Brain microvascular endothelial cell (primary cell): ENCODE measurements at regions not wholly inside any gene's neighbourhood (a gene's known extent, or its start where the extent isn't known, plus 50 kb on each side); places are given as distances from the start of the nearest gene placed in this dataset.

Source experiments
- DNase-seq: peaks from one replicate; pipeline ENCODE4 v3.0.0-alpha.2; 2020
- H3K27ac ChIP-seq: fragments of 250-450 bp; sonication (Bioruptor Pico); 2 replicates; pipeline ENCODE4 v1.5.1; 2020; ENCODE audit warnings: mild to moderate bottlenecking, moderate library complexity
- H3K27me3 ChIP-seq: fragments of 250-450 bp; sonication (Bioruptor Pico); replicated peaks from 2 replicates; pipeline ENCODE4 v1.5.1; 2020; ENCODE audit warnings: mild to moderate bottlenecking
- H3K36me3 ChIP-seq: fragments of 250-450 bp; sonication (Bioruptor Pico); replicated peaks from 2 replicates; pipeline ENCODE4 v1.5.1; 2020; ENCODE audit warnings: mild to moderate bottlenecking
- H3K4me3 ChIP-seq: 2 replicates; pipeline ENCODE4 v1.5.1; 2011; ENCODE audit warnings: low read depth, mild to moderate bottlenecking, control low read depth, low read length, moderate library complexity
- CTCF ChIP-seq: IDR thresholded peaks from 2 replicates; pipeline ENCODE4 v1.5.1; 2011; ENCODE audit warnings: low read depth, mild to moderate bottlenecking, moderate library complexity, low read length, control low read depth, inconsistent platforms; ENCODE audit errors: missing control alignments
- in situ Hi-C: cut with HindIII; loops from 2 replicates; pipeline ENCODE4 v1.10.0; 2017; ENCODE audit warnings: low sequenced_read_pairs, low pct_ligation_motif_present

GRCh38 chr3:72116226-72116625 is 331.3 kb upstream of the PROK2 start:
- no peak for TF ChIP-seq CTCF
- in situ Hi-C loops: no loop called here

GRCh38 chr3:72115307-72115706 is 330.4 kb upstream of the PROK2 start:
- no peak overlapping the region for H3K27ac ChIP-seq

More at GRCh38 chr3:72116226-72116625, 331.3 kb upstream of the PROK2 start:
- Histone ChIP-seq H3K36me3 (no peaks in the 10 kb centered on the region), H3K27me3 (no peaks in the 10 kb centered on the region), H3K4me3 (no peak overlapping the region), H3K27ac (no peak overlapping the region)
- DNase-seq: no peak

GRCh38 chr3:72114773-72115172 is 329.8 kb upstream of the PROK2 start:
- TF ChIP-seq CTCF: no peak

More at GRCh38 chr3:72115307-72115706, 330.4 kb upstream of the PROK2 start:
- H3K4me3 ChIP-seq: no peak overlapping the region
- no peaks in the 10 kb centered on the region for H3K27me3 ChIP-seq
- no peaks in the 10 kb centered on the region for H3K36me3 ChIP-seq
- TF ChIP-seq CTCF: no peak
- no peak for DNase-seq
- in situ Hi-C loops: no loop called here

GRCh38 chr3:72113964-72114363 is 329.0 kb upstream of the PROK2 start:
- DNase-seq: no peak
- H3K4me3 ChIP-seq: no peak overlapping the region
- in situ Hi-C loops: no loop called here
- H3K36me3 ChIP-seq: no peaks in the 10 kb centered on the region
- H3K27ac ChIP-seq: no peak overlapping the region
- no peak for TF ChIP-seq CTCF
- no peaks in the 10 kb centered on the region for H3K27me3 ChIP-seq

More at GRCh38 chr3:72114773-72115172, 329.8 kb upstream of the PROK2 start:
- Histone ChIP-seq H3K27ac (no peak overlapping the region), H3K36me3 (no peaks in the 10 kb centered on the region), H3K27me3 (no peaks in the 10 kb centered on the region), H3K4me3 (no peak overlapping the region)
- no peak for DNase-seq
- in situ Hi-C loops: no loop called here

- no peaks in the 10 kb centered on the region for H3K27me3 ChIP-seq
- H3K27ac ChIP-seq: no peak overlapping the region
- no peak for TF ChIP-seq CTCF
- H3K36me3 ChIP-seq: no peaks in the 10 kb centered on the region
- in situ Hi-C loops: no loop called here
- no peak overlapping the region for H3K4me3 ChIP-seq
- no peak for DNase-seq
Observed at GRCh38 chr3:72113564-72113963, 328.6 kb upstream of the PROK2 start.

- H3K36me3 ChIP-seq: no peaks in the 10 kb centered on the region
- no peak overlapping the region for H3K27ac ChIP-seq
- in situ Hi-C loops: no loop called here
- no peak for DNase-seq
- no peaks in the 10 kb centered on the region for H3K27me3 ChIP-seq
- no peak for TF ChIP-seq CTCF
- H3K4me3 ChIP-seq: no peak overlapping the region
Observed at GRCh38 chr3:72112435-72112834, 327.5 kb upstream of the PROK2 start.
